ENCODE measurements at regions not wholly inside any gene's neighbourhood (a gene's known extent, or its start where the extent isn't known, plus 50 kb on each side); places are given as distances from the start of the nearest gene placed in this dataset.

- TF ChIP-seq, protein P1, sequence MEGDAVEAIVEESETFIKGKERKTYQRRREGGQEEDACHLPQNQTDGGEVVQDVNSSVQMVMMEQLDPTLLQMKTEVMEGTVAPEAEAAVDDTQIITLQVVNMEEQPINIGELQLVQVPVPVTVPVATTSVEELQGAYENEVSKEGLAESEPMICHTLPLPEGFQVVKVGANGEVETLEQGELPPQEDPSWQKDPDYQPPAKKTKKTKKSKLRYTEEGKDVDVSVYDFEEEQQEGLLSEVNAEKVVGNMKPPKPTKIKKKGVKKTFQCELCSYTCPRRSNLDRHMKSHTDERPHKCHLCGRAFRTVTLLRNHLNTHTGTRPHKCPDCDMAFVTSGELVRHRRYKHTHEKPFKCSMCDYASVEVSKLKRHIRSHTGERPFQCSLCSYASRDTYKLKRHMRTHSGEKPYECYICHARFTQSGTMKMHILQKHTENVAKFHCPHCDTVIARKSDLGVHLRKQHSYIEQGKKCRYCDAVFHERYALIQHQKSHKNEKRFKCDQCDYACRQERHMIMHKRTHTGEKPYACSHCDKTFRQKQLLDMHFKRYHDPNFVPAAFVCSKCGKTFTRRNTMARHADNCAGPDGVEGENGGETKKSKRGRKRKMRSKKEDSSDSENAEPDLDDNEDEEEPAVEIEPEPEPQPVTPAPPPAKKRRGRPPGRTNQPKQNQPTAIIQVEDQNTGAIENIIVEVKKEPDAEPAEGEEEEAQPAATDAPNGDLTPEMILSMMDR (IDR thresholded peaks at IDR 0.05): no peak
- no peaks in the 10 kb centered on the region for H3K36me3 ChIP-seq
- ATAC-seq (no peak), DNase-seq (no peak)
- H3K4me3 ChIP-seq: no peak overlapping the region
- no peaks in the 10 kb centered on the region for H3K4me1 ChIP-seq
- peaks cover 0 to 8% (median 0%) of the 10 kb centered on the region in 7 donors for H3K27me3 ChIP-seq
- no peak overlapping the region for H3K27ac ChIP-seq
- 82 to 88% methylated on average over 10 of the region's 10 CpGs for WGBS, 2 donors
- no peaks in the 10 kb centered on the region for H3K9me3 ChIP-seq
- intact Hi-C loops (cut with DNase I): no loop called here
Measured at GRCh38 chrX:106401965-106402559, 209.7 kb upstream of the RADX start.

DNA sequence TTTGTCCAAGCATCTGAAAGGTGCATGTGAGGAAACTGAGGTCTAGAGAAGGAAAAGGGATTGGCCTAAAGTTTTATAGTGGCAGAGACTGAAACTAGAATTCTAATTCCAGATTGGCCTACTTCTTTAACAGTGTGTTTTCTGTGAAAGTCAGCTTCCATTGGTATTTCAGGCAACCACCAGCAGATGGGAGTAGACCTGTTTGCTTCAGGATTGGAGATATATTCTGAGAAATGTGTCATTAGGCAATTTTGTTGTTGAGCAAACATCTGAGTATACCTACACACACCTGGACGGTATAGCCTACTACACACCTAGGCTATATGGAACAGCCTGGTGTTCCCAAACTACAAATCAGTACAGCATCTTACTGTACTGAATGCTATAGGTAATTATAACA is 207.3 kb upstream of the RADX start:
- no peak overlapping the region for H3K27ac ChIP-seq
- ATAC-seq: no peak
- 63 to 91% methylated on average over 1 of the region's 1 CpG for WGBS, 2 donors
- TF ChIP-seq, protein P1 (IDR thresholded peaks at IDR 0.05): no peak
- no peak overlapping the region for H3K4me3 ChIP-seq
- no peaks in the 10 kb centered on the region for H3K9me3 ChIP-seq
- intact Hi-C loops (cut with DNase I): no loop called here
- H3K36me3 ChIP-seq: no peaks in the 10 kb centered on the region
- H3K27me3 ChIP-seq: peaks cover 0 to 17% (median 0%) of the 10 kb centered on the region in 7 donors
- no peak for DNase-seq
- no peaks in the 10 kb centered on the region for H3K4me1 ChIP-seq

DNA sequence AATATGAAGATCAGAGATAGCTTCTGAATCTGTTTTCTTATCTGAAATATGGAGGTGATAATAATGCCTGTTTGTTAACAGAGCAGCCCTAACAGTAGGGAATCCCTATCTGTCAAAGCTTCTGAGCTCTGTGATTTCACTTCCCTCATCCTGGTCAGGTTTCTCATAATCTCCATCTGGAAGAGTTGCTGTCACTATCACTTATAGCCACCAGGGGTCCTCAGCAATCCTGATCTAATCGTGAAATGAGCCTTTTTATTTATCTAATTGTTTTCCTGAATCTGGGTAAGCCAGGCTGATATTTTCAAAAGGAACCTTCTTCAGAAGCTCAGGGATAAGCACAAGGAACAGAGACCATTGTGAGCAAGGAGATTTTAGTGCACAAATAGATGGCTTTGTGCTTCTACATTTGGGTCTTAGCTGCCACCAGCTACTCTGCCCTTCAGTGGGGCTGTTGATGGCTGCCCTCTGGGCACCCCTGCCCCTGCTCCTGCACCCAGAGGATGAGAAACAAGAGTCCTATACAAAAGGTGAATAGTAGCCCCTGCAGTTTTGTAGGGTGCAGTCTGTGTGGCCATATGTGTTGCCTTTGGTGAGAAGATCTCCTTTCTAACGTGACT is 196.4 kb upstream of the RADX start:
- WGBS, 2 donors: 37 to 45% methylated on average over 2 of the region's 2 CpGs
- no peaks in the 10 kb centered on the region for H3K4me1 ChIP-seq
- no peak overlapping the region for H3K4me3 ChIP-seq
- intact Hi-C loops (cut with DNase I): no loop called here
- ATAC-seq (no peak), DNase-seq (no peak)
- peaks cover 0 to 22% (median 0%) of the 10 kb centered on the region in 7 donors for H3K27me3 ChIP-seq
- no peak overlapping the region for H3K27ac ChIP-seq
- H3K9me3 ChIP-seq: no peaks in the 10 kb centered on the region
- TF ChIP-seq, protein P1 (IDR thresholded peaks at IDR 0.05): peak; percentile 12 to 73 (median 48)
- no peaks in the 10 kb centered on the region for H3K36me3 ChIP-seq

- DNase-seq: no peak
- 59 to 69% methylated on average over 4 of the region's 4 CpGs for WGBS, 2 donors
- intact Hi-C loops (cut with DNase I): no loop called here
- ATAC-seq: no peak
- Histone ChIP-seq H3K27me3 (peaks cover 0 to 62% (median 0%) of the 10 kb centered on the region in 7 donors), H3K27ac (no peak overlapping the region), H3K4me3 (no peak overlapping the region), H3K4me1 (no peaks in the 10 kb centered on the region), H3K9me3 (no peaks in the 10 kb centered on the region), H3K36me3 (no peaks in the 10 kb centered on the region)
- TF ChIP-seq, protein P1 (IDR thresholded peaks at IDR 0.05): no peak
Measured at GRCh38 chrX:106436691-106437090, 175.1 kb upstream of the RADX start.
